Umbilical cord (tissue), 1 donor: ENCODE measurements at regions not wholly inside any gene's neighbourhood (a gene's known extent, or its start where the extent isn't known, plus 50 kb on each side); places are given as distances from the start of the nearest gene placed in this dataset.
A peak's percentile ranks its signal among the peaks of the same experiment; 100 is the strongest.

Experiments
- DNase-seq: peaks from one replicate; pipeline ENCODE4 v3.0.0-alpha.2; 2015; ENCODE audit warnings: low spot score

DNA sequence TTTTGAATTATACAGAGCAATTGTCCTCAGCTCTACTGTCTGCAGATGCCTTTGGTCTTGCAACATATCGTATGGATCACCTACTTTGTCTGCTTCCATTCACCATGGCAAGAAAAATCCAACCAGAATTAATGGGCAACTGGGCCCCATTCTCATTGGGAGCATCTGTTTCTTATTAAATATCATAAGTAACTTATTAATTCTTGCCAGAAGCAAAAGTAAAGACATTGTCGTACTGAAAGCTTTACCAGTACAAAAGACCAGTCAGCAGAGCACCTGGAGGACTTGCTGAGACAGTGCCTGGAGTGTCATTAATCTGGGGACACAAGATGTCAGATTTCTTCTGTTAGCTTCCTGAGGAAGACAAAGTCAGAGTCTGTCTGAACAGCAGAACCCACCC, 404.5 kb downstream of the INHBA start:
- no peak for DNase-seq

DNA sequence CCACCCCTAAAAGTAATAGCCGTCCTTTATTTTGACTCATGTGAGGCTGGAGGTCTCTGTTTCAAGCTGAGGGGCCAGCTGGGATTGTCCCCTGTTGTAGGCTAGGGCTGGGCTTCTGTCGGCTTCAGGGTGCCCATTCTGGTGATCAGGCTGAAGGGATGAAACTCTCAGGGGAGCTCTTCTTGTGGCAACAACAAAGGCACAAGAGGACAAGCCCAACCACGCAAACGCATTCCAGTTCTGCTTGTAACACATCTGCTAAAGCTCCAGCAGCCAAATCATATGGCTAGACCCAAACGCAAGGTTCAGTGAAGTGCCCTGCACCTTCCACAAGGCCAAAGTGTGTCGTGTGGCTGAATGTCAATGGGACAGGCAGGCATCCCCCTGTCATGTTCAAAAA, 405.7 kb downstream of the INHBA start:
- DNase-seq, result no peak

GRCh38 chr7:41295455-41295815, 407.5 kb downstream of the INHBA start:
- DNase-seq, result no peak

DNA sequence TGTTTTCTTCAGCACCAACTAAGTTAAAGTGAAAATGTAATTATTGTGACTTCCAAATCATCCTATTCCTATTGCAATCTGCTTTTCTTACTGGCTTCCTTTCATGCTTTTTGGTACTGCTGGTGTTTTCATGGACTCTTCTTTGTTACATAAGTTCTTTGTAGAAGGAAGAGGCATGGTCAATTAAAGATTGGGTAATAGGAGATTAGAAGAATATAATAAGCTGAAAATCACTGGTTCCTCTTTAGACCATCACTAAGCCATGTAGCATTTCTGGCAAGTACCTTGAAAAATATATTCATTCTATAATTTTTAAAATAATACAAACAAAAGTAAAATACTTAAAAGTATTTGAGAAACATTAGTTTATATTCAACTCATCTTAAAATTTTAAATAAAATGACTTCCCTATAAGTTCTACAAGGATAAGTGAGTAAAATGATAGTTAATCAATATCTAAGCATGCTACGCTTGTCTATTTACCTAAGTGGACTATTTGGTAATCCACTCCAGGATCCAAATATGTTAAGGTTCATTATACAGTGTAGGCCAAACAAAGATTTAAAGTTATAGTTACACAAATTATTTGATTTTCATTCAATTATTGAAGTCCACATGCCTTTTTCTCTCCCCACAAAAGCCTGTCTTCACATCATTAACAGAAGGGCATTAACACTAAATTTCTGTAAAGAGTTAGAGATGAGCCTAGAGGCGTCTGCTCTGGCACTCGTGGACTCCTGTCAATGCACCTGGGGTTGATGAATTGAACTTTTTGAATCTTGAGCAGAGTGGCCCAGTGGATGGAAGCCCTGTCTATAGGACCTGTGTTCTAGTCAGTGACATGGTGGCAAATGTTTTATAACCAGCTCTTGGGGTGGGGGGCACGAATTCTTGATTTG, 408.1 kb downstream of the INHBA start:
- DNase-seq, result no peak

DNA sequence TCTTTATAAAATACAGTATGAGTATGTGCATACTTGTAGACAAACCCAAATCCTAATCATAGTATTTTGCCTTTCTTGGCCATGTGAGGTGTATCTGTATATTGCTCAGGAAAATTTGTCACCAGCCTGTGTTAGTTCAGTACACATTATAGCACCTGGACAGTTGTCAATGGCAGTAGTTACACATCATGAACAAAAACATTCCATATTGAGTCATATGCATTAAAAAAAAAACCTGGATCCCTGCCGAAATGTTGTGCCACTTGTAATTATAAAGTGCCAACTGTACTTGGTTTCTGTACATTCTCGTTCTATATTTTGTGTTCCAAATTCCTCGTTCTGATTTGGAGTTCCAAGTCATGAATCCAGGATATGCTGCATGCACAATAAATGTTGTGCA, 410.4 kb downstream of the INHBA start:
- DNase-seq, result no peak

DNA sequence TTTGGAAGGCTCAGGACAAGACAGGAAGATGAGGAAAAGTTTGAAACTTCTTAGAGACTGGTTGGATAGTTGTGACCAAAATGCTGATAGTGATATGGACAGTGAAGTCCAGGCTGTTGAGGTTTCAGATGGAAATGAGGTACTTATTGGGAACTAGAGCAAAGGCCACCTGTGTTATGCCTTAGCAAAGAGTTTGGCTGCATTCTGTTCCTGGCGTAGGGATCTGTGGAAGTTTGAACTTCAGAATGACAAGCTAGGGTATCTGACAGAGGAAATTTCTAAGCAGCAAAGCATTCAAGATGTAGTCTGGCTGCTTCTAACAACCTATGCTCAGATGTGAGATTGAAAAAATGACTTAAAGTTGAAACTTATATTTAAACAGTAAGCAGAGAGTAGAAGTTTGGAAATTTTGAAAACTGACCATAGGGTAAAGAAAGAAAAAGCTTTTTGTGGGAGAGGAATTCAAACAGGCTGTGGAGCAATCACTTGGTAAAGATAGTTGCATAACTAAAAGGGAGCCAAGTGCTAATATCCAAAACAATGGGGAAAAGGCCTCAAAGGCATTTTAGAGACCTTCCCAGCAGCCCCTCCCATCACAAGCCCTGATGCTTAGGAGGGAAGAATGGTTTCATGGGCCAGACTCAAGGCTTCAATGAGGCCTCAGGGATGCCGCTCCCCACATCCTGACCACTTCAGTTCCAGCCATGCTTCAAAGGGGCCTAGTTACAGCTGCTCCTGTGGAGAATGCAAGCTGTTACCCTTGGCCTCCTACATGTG, 415.1 kb downstream of the INHBA start:
- no peak for DNase-seq

GRCh38 chr7:41280491-41280890, 422.4 kb downstream of the INHBA start:
- no peak for DNase-seq

GRCh38 chr7:41277561-41277960, 425.3 kb downstream of the INHBA start:
- DNase-seq, result no peak

GRCh38 chr7:41275255-41275654, 427.6 kb downstream of the INHBA start:
- no peak for DNase-seq

GRCh38 chr7:41274179-41274578, 428.7 kb downstream of the INHBA start:
- DNase-seq, result no peak

- DNase-seq, result no peak
These were observed 430.2 kb downstream of the INHBA start for GRCh38 chr7:41272664-41273063.

GRCh38 chr7:41268878-41269277, 434.0 kb downstream of the INHBA start:
- no peak for DNase-seq

DNA sequence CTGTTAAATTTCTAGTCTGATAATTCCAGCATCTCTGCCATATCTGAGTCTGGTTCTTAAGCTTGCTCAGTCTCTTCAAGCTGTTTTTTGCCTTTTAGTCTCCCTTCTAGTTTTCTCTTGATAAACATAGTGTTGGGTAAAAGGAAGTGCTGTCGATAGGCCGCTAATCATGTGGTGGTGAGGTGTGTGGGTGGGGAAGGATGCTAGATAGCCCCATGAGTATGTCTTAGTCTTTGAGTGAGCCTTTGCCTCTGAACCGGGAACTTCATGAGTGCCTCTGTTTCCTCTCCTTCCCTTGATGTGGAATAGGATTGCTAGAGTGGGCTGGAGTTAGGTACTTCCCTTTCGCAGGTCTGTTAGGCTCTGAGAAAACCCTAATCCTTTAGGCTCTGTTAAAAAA, 441.8 kb downstream of the INHBA start:
- no peak for DNase-seq

- no peak for DNase-seq
These were observed 445.2 kb downstream of the INHBA start for GRCh38 chr7:41257660-41258059.

- DNase-seq, result peak; percentile 17
These were observed 446.5 kb downstream of the INHBA start for GRCh38 chr7:41256186-41256945.

- DNase-seq, result no peak
These were observed 447.2 kb downstream of the INHBA start for GRCh38 chr7:41255716-41256115.

DNA sequence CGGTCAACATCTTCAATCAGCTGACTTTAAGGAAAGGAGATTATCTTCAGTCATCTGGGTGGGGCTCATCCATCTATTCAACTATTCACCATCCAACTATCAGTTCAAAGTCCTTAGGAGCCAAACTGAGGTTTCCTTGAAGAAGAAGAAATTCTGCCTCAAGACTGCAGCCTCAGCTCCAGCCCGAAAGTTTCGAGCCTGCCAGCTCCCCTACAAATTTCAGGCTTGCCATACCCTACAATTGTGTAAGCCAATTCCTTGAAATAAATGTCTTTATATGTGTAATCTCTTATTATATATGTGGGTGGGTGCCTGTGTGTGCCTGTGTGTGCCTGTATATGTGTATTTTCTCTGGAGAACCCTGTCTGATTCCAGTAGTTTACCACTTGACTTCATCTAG, 447.8 kb downstream of the INHBA start:
- no peak for DNase-seq

- DNase-seq, result no peak
These were observed 449.9 kb downstream of the INHBA start for GRCh38 chr7:41252957-41253356.

DNA sequence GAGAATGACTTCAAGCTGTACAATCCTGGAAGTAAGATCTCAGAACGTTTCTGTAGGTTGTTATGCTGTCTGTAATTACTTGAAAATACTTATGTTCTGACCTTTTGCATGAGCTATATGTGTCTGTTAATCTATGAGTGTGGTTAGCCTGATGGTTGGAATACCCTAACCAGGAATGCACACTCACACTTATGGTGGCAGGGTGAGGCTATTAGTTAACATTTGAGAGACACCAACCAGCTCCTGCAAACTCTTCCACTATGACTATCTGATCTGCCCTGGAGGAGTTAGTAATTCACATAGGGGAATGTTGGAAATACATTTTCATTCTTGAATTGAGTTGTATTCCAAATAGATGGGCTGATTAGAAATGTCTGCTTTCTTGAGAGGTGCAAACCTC, 450.3 kb downstream of the INHBA start:
- DNase-seq, result no peak

DNA sequence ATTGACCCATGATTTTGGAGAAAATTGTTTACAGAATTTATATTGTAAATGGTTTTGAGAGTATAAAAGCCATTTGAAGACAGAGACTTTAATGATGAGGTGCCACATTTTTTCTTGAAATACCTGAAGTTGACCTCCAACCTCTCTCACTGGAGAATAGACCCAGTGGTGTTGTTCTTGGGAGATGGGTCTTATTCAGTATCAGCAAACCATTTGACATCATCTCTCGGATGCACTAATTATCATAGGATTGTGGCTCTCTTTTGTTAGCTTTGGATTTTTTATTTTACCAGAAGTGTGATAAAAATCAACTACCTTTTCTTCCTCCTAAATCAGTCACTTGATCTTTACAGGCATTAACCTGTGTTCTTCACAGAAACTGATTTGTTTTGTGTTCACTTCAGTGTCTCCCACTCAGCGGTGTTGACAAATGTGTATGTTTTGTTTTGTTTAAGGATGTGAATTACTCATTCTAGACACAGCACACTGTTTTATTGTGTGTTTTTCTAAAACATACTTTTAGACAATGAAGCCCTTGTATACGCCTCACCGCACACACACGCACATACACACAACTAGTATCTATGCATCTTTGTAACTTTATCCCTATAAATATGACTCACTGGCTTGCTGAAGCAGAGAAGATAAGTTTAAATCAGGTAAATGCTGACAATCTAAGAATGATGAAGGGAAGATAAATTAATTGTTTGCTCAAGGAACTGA, 455.6 kb downstream of the INHBA start:
- DNase-seq, result no peak

DNA sequence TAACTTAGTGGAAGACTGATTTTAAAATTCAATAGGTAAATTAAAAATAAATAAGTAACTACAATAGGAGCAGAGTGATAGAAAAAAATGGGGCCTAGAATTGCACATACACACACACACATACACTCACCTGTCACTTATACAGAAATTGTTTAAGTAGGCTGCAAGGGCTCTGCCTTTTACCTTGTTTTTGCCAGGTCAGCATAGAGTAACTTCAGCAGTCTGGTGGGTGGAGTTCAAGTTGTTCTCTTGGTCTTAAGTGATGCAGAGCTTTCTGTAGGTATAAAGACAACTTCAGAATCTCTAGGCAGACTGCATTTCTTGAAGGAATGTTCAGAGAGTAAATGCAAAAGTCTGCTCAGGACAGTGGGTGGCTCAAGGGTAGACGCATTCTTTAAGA, 457.0 kb downstream of the INHBA start:
- DNase-seq, result no peak

- DNase-seq, result no peak
These were observed 458.6 kb downstream of the INHBA start for GRCh38 chr7:41244246-41244645.
